PFSK-1 (cell line): ENCODE measurements at regions not wholly inside any gene's neighbourhood (a gene's known extent, or its start where the extent isn't known, plus 50 kb on each side); places are given as distances from the start of the nearest gene placed in this dataset.

Source experiments
- FOXP2 ChIP-seq: optimal IDR thresholded peaks from 2 replicates; pipeline ENCODE3; 2011; ENCODE audit warnings: borderline replicate concordance, control low read depth, inconsistent platforms; ENCODE audit not compliant: insufficient read depth; ENCODE audit errors: extremely low read length, extremely low read depth
- POLR2AphosphoS5 ChIP-seq: IDR thresholded peaks from 2 replicates; pipeline ENCODE4 v1.6.1; 2012; ENCODE audit warnings: low read depth, mild to moderate bottlenecking, control low read depth, low read length, moderate library complexity
- REST ChIP-seq, 2 experiments: IDR thresholded peaks; 2 replicates each; pipeline versions ENCODE4 v1.6.1 to v1.8.0; 2011 to 2012; ENCODE audit warnings: low read depth in 2 of 2, low read length in 2 of 2, control low read depth in 1 of 2, inconsistent platforms in 1 of 2, mild to moderate bottlenecking in 1 of 2, moderate library complexity in 1 of 2; ENCODE audit not compliant: insufficient read depth in 1 of 2
- SIN3A ChIP-seq: IDR thresholded peaks from 2 replicates; pipeline ENCODE4 v1.6.1; 2012; ENCODE audit warnings: mild to moderate bottlenecking, low read length, moderate library complexity, borderline replicate concordance; ENCODE audit not compliant: insufficient read depth
- TAF1 ChIP-seq: IDR thresholded peaks from 2 replicates; pipeline ENCODE4 v1.6.1; 2012; ENCODE audit warnings: low read length, control low read depth, borderline replicate concordance; ENCODE audit not compliant: insufficient read depth

GRCh38 chr11:69915501-69916250, 96.5 kb upstream of the FGF3 start:
- no peak for TF ChIP-seq FOXP2
- TF ChIP-seq REST (IDR thresholded peaks at IDR 0.05; ENCODE audit: insufficient read depth in 1 of 2, low read depth in 2 of 2, low read length in 2 of 2): no peak
- TF ChIP-seq TAF1: no peak
- no peak for TF ChIP-seq SIN3A
- TF ChIP-seq POLR2AphosphoS5: no peak

GRCh38 chr11:69916806-69917387, 97.7 kb upstream of the FGF3 start:
- TF ChIP-seq POLR2AphosphoS5 (no peak), FOXP2 (no peak), TAF1 (no peak), SIN3A (no peak), REST (IDR thresholded peaks at IDR 0.05; ENCODE audit: insufficient read depth in 1 of 2, low read depth in 2 of 2, low read length in 2 of 2) (no peak)

GRCh38 chr11:69917529-69917928, 98.3 kb upstream of the FGF3 start:
- no peak for TF ChIP-seq TAF1

GRCh38 chr11:69918231-69918937, 99.2 kb upstream of the FGF3 start:
- TF ChIP-seq POLR2AphosphoS5: no peak
- TF ChIP-seq TAF1: no peak
- no peak for TF ChIP-seq SIN3A
- no peak for TF ChIP-seq FOXP2
- TF ChIP-seq REST (IDR thresholded peaks at IDR 0.05; ENCODE audit: insufficient read depth in 1 of 2, low read depth in 2 of 2, low read length in 2 of 2): no peak

- TF ChIP-seq POLR2AphosphoS5 (no peak), FOXP2 (no peak), REST (IDR thresholded peaks at IDR 0.05; ENCODE audit: insufficient read depth in 1 of 2, low read depth in 2 of 2, low read length in 2 of 2) (no peak), TAF1 (no peak), SIN3A (no peak)
These were observed 99.9 kb upstream of the FGF3 start for GRCh38 chr11:69918938-69919650.
